ENCODE measurements at regions not wholly inside any gene's neighbourhood (a gene's known extent, or its start where the extent isn't known, plus 50 kb on each side); places are given as distances from the start of the nearest gene placed in this dataset.

DNA sequence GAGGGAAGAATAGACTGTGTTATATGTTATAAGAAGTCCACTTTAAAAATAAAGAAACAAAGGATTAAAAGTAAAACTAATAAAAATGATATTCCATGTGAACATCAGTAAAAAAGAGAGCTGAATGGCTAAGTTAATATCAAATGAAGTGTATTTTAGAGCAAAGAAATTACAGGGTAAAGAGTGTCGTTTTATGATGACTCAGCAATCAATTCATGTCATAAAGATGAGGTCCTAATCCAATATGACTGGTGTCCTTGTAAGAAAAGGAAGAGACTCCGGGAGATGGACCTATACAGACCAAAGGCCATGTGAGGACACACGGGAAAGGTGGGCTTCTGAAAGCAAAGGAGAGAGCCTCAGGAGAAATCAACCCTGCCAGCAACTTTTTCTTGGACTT, 615.5 kb upstream of the KLHL29 start:
- no TSS peak for BruUV-seq (replicated peaks)
- ATAC-seq: no peak
- no peaks in the 10 kb centered on the region for H3K27me3 ChIP-seq (ENCODE audit: insufficient read depth, low read length)

DNA sequence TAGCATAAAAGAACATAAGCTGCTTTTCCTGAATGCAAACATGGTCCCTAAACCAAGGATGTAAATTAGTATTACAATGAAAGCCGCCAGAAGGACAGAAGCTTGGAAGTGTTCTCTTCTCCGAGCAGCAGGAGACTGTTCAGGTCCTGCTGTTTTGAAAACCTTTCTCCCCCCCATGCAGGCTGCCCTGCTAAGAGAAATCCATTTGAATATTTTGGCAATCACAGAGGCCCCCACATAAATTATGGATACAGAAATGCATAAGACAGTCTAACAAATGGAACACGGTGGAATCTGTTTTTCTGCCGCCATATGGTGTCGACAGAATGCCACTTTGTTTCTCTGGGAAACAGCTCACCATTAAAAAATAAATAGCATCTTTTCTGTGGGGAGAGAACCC, 600.4 kb upstream of the KLHL29 start:
- no peaks in the 10 kb centered on the region for H3K9me2 ChIP-seq (ENCODE audit: insufficient read depth)
- ChIA-PET POLR2A (no interaction called here), RAD21 (ENCODE audit: low non-redundant PET in 1 of 2, low total read pairs in 2 of 2, uncharacterized antibody in 2 of 2, unreplicated experiment in 2 of 2) (no interaction called here), CTCF (no interaction called here)
- BruUV-seq (replicated peaks): no TSS peak
- no peak overlapping the region for H3K27ac ChIP-seq (ENCODE audit: low read depth, low read length)
- no peaks in the 10 kb centered on the region for H3K36me3 ChIP-seq (ENCODE audit: control insufficient read depth in 1 of 2, insufficient read depth in 2 of 2, low read length in 2 of 2)
- no peaks in the 10 kb centered on the region for H3K27me3 ChIP-seq (ENCODE audit: insufficient read depth, low read length)
- intact Hi-C loops (cut with micrococcal nuclease): no loop called here
- H3K4me3 ChIP-seq (replicated peaks in 1 of 2; ENCODE audit: low read depth in 1 of 2, low read length in 2 of 2): no peak overlapping the region
- ATAC-seq (no peak), DNase-seq (ENCODE audit: low read depth, low spot score) (no peak)
- H4K20me1 ChIP-seq (ENCODE audit: insufficient read depth): no peaks in the 10 kb centered on the region
- H3K4me2 ChIP-seq (ENCODE audit: low read length): no peak overlapping the region
- H3K9me3 ChIP-seq (ENCODE audit: control insufficient read depth in 1 of 2, insufficient read depth in 1 of 2, low read depth in 1 of 2, low read length in 2 of 2): no peaks in the 10 kb centered on the region; a peak in 1 of 4 replicates
- no peaks in the 10 kb centered on the region for H3K79me2 ChIP-seq (ENCODE audit: insufficient read depth, low read length)
- H3K4me1 ChIP-seq (ENCODE audit: control insufficient read depth in 1 of 2, insufficient read depth in 2 of 2, low read length in 2 of 2): no peaks in the 10 kb centered on the region
- no peak overlapping the region for H3K9ac ChIP-seq (ENCODE audit: low read length)
- no peak overlapping the region for H2AFZ ChIP-seq (ENCODE audit: low read depth, low read length, poor library complexity, severe bottlenecking)
- TF ChIP-seq FOSL1 (IDR thresholded peaks at IDR 0.05; ENCODE audit: low read depth): no peak
- TF ChIP-seq EZH2 (IDR thresholded peaks at IDR 0.05): no peak
- TF ChIP-seq CEBPB (IDR thresholded peaks at IDR 0.05; ENCODE audit: low read depth): no peak
- TF ChIP-seq JUND (IDR thresholded peaks at IDR 0.05): no peak
- TF ChIP-seq, protein P1, sequence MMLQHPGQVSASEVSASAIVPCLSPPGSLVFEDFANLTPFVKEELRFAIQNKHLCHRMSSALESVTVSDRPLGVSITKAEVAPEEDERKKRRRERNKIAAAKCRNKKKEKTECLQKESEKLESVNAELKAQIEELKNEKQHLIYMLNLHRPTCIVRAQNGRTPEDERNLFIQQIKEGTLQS (IDR thresholded peaks at IDR 0.05): no peak
- TF ChIP-seq POLR2AphosphoS5 (IDR thresholded peaks at IDR 0.05; ENCODE audit: low read depth, low read length): no peak
- no peak for TF ChIP-seq CBX3 (IDR thresholded peaks at IDR 0.05; ENCODE audit: low read depth)
- TF ChIP-seq ZBTB33 (IDR thresholded peaks at IDR 0.05; ENCODE audit: extremely low read depth, insufficient replicate concordance, low read length): no peak
- TF ChIP-seq YY1 (IDR thresholded peaks at IDR 0.05; ENCODE audit: extremely low read depth, insufficient replicate concordance, low read depth, low read length): no peak
- TF ChIP-seq POLR2A (IDR thresholded peaks at IDR 0.05; ENCODE audit: borderline replicate concordance, extremely low read depth, insufficient read depth, insufficient read length): no peak
- no peak for TF ChIP-seq SRF (IDR thresholded peaks at IDR 0.05; ENCODE audit: low read depth)
- no peak for TF ChIP-seq CTCF (IDR thresholded peaks at IDR 0.05 in 2 of 3, conservative IDR thresholded peaks at IDR 0.05 in 1 of 3; ENCODE audit: borderline replicate concordance in 1 of 3, insufficient read depth in 1 of 3, low read depth in 2 of 3, low read length in 2 of 3)

More for the DNA sequence above, 615.5 kb upstream of the KLHL29 start:
- Histone ChIP-seq H3K4me2 (ENCODE audit: low read length) (no peak overlapping the region), H4K20me1 (ENCODE audit: insufficient read depth) (no peaks in the 10 kb centered on the region), H2AFZ (ENCODE audit: low read depth, low read length, poor library complexity, severe bottlenecking) (no peak overlapping the region), H3K27ac (ENCODE audit: low read depth, low read length) (no peak overlapping the region), H3K4me3 (replicated peaks in 1 of 2; ENCODE audit: low read depth in 1 of 2, low read length in 2 of 2) (no peak overlapping the region), H3K36me3 (ENCODE audit: control insufficient read depth in 1 of 2, insufficient read depth in 2 of 2, low read length in 2 of 2) (no peaks in the 10 kb centered on the region), H3K4me1 (ENCODE audit: control insufficient read depth in 1 of 2, insufficient read depth in 2 of 2, low read length in 2 of 2) (no peaks in the 10 kb centered on the region), H3K9me2 (ENCODE audit: insufficient read depth) (no peaks in the 10 kb centered on the region), H3K9ac (ENCODE audit: low read length) (no peak overlapping the region), H3K9me3 (ENCODE audit: control insufficient read depth in 1 of 2, insufficient read depth in 1 of 2, low read depth in 1 of 2, low read length in 2 of 2) (peaks cover 6 to 14% of the 10 kb centered on the region in 2 experiments; a peak in 2 of 4 replicates), H3K79me2 (ENCODE audit: insufficient read depth, low read length) (no peaks in the 10 kb centered on the region)
- intact Hi-C loops (cut with micrococcal nuclease): no loop called here
- RAD21 ChIA-PET (ENCODE audit: low non-redundant PET in 1 of 2, low total read pairs in 2 of 2, uncharacterized antibody in 2 of 2, unreplicated experiment in 2 of 2): no interaction called here
- no peak for DNase-seq (ENCODE audit: low read depth, low spot score)
- CTCF ChIA-PET: no interaction called here
- TF ChIP-seq MAX (IDR thresholded peaks at IDR 0.05) (no peak), EGR1 (IDR thresholded peaks at IDR 0.05; ENCODE audit: low read depth) (no peak)
- POLR2A ChIA-PET: no interaction called here
